HG03095 (cell line): ENCODE measurements at regions not wholly inside any gene's neighbourhood (a gene's known extent, or its start where the extent isn't known, plus 50 kb on each side); places are given as distances from the start of the nearest gene placed in this dataset.
"Not testable (repeated sequence)": the region's sequence is repeated elsewhere in the genome, so short reads cannot be mapped to it uniquely, and the experiment has no call there.

ENCODE experiments used
- ATAC-seq: cut with Tn5 transposase; IDR thresholded peaks from one replicate; pipeline ENCODE4 v1.9.1; 2021; ENCODE audit warnings: moderate library complexity; ENCODE audit not compliant: unreplicated experiment

DNA sequence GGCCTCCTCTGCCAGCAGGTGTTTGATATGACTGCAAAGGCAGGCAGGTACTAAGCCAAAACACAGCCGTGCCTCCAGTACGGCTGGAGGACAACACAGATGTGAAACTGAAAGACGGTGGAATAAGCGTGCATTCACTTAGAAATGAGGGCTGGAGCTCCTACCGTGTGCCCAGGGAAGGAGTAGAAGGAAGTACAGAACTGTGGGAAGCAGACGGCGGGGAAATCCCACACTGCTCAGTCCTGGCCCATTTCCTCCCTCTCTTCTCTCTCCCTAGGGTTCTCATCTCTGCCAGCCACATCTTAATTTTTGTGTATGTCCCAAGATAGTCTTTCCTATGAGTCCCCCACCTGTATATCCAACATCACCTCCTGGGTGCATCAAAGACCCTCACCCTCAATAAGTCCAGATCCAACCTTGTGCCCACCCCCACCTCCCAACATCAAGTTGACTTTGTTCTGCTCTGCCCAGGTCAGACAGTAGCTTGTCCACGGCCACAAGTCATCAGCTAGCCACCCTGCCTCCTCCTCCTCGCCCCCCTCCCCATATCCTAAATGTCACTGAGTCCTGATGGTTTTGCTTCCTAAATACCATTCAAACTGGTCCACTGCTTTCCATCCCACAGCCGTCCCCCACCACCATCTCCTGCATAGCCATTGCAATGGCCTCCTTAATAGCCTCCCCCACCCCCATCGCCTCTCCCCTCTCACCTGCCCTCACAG is 77.1 kb upstream of the RPL38 start:
- no peak for ATAC-seq

DNA sequence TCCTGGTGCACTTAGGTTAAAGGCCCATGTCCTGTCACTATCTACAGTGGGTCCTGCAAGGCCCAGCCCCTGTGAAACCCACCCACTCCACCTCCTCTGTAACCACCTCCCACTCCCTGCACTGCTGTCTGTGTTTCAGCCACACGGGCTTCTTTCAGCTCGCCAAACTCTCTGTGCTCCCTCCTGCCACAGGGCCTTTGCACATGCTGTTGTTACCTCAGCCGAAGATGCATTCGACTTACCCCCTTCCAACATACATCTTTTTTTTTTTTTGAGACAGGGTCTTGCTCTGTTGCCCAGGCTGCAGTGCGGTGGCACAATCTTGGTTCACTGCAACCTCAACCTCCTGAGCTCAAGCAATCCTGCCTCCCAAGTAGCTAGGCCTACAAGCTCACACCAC is 76.5 kb upstream of the RPL38 start:
- no peak for ATAC-seq

DNA sequence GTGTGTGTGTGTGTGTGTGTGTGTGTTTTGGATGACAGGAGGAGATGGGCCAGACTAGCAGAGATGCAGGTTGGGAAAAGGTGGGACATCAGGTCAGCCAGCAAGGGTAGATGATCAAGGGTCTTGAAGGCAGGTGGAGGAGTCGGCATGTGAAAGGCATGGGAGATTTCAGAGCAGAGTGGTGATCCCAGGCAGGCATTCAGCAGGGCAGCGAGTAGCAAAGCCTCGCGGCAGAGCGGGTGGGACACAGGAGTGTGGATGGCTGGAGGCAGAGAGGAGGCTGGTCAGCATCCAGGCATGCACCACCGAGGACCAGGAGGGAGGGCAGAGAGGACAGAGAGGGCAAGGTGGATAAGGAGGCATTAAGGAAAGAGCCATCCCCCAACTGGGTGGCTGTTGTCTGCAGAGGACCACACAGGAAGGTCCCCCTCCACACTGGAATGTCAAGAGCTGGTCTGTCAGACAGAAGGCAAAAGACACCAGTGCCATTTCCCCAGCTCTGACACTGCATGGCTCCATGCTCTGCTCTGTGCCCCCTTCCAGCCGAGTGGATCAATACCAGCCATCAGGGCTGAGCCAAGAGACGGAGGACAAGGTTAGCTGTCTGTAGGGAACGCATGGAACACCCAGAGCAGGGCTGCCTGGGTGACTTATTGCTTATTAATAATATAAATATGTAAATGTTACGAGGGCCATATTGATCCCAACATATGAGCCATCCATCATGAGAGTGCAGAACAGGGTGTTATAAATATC is 74.8 kb upstream of the RPL38 start:
- ATAC-seq = no peak

DNA sequence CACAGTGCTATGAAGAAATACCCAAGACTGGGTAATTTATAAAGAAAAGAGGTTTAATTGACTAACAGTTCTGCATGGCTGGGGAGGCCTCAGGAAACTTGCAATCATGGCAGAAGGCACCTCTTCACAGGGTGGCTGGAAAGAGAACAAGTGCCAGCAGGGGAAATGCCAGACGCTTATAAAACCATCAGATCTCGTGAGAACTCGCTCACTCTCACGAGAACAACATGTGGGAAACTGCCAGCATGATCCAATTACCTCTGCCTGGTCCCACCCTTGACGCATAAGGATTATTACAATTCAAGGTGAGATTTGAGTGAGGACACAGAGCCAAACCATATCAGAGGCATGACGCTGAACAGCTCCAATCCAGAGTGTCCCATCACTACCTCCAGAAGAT is 73.7 kb upstream of the RPL38 start:
- ATAC-seq = not testable (repeated sequence)

DNA sequence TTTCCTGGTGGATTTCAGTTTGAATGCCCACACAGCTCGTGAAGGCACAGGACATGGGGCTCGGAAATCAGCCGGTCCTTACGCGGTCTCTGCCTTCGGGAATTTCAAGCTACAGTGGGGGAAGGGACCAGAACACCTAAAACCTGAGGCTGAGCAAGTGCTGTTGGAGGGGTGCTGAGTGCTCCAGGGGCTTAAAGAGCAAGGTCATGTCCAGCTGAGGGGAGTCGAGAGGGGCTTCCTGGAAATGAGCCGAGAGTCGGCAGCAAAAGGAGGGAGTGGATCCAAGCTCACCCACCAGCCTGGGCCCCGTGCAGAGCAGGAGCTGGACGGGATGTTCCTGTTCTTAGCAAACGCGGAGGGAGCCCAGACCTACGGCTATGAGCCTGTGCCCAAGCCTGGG is 73.2 kb upstream of the RPL38 start:
- no peak for ATAC-seq

DNA sequence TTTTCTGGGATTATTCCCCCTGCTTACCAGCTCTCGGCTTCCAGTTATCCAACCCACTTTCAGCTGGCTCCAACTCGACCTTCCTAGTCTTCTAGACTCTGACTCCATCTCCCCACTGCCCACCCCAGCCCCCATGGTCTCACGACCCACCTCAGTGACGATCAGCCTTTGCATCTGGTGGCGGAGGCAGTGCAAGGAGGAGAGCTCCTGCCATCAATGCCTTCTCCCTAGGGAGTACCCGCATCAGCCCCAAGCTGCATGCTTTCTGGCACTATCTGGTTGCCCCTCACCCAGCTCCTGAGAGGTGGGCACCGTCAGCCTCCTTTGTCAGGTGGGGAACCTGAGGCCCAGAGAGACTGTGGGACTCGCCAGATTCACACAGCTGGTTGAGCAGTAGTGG is 72.6 kb upstream of the RPL38 start:
- no peak for ATAC-seq

DNA sequence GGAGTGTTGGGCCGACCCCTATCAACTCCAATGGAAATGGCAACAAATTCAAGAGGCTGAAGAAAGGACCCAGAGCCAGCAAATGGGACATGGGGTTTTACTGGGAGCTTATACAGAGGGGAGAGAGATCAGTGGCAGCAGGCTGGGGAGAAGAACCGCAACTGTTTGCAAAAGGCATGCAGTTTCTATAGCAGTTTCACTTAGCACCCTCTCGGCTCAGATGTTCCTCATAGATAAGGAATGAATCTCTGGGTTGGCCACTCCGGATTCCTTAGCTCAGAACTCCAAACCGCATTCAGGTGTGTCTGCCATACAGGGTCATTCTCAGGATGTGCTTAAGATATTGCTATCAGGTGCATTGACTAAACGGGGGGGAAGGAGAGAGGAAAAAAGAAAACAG is 71.1 kb upstream of the RPL38 start:
- no peak for ATAC-seq

DNA sequence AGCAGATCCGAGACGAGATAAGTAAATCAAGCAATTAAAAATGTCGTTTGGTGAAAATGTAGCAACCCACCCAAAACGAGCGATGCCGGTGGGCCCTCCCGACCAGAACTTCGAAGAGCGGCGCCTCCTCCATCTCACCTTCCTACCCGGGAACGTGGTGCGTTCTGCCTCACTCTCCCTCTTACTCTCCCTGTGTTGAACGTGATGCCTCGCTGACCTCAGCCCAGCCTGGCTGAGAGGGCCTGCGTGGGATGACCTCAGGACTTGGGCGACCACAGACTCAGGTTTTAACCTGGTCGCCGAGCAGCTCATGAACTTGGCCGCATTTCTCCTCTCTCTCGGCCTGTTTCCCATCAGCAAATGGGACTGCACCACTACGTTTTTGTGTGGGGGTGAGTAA is 69.7 kb upstream of the RPL38 start:
- ATAC-seq = no peak

DNA sequence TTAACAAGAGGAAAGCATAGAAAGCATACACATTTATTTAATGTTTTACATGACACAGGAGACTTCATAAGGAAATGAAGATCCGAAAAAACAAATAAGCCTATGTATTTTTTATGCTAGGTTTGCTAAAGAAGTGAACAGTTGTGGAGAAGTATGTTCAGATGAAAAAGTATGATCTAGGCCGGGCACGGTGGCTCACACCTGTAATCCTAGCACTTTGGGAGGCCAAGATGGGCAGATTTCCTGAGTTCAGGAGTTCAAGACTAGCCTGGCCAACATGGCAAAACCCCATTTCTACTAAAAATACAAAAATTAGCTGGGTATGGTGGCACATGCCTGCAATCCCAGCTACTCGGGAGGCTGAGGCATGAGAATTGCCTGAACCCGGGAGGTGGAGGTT is 69.2 kb upstream of the RPL38 start:
- not testable (repeated sequence) for ATAC-seq

DNA sequence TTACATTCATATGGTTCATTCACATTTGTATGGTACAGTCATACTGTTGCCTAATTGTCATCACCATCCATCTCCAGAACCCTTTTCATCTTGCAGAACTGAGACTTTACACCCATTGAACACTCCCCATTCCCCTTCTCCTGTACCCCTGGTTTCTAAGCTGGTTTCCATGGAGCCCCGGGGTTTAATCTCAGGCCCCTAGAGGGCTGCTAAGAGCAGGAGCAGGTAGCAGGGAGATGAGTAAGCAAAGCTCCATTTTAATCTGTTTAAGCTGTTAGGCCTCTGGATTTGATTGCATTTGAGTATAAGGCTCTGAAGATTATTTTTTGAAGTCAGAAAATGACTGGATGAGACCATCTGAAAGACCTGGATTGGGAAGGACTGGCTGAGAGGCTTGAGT is 68.5 kb upstream of the RPL38 start:
- ATAC-seq = no peak

DNA sequence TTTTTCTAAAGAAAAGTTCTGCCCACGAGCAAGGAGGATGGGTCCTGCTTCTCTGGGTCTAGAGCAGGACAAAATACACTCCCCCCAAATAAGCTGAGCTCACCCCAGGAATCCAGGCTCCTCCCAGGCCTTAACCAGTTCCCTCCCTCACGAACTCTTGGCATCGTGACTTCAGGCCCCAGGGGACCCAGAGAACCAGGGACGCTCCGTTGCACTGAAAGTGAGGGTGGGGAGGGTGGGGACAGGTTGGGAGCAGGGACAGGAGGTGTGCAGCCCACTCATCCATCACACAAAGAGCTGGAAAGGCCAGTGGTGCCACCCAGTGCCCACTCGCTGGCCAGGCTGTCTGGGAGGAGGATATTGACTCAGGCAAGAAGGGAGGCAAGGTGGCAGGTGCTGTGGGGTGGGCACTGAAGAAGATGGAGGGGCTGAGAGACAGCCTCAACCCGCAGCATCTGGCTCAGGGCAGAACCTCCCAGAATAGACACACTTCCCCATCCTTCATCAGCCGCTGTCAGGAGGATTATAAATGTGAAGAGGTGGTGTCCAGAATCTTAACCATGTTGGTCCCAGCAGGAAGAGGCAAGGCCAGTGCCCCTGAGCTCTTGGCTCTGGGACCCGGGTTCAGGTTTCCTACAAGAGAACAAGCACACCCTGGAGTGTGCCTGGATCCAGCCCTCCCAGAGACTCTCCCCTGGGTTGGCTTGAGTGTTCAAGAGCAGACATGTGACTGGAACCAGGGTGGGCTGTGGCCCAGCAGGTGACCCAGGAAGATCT is 67.9 kb upstream of the RPL38 start:
- no peak for ATAC-seq

DNA sequence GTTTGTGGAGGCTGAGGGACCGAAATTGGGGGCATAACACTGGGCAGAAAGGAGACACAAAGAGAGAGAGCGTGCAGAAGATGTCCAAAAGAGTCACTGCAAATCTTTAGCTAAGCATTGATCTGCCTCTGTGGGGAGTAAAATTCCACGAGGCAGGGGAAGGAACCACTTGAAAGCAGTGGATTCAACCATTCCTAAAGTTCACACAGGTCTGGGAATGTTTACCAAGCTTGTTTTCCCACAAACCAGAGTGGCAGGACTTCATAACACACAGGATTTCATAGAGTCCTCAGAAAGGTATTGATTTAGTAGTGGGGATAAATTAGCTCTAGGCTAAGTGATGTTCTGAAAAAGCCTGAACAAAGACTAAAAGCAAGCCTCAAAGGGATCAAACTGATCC is 66.1 kb upstream of the RPL38 start:
- ATAC-seq = no peak

DNA sequence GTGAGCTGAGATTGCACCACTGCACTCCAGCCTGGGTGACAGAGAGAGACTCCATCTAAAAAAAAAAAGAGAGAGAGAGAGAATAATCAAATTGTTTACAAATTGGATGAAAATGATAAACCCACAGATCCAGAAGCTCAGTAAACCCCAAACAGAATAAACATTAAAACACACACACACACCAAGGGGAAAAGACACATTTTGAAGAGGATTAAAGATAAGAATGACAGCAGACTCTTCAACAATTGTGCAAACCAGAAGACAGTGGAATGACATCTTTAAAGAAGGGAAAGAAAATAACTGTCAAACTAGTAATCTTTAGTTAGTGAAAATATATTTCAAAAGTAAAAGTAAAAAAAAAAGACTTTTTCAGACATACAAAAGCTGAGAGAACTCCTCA is 64.4 kb upstream of the RPL38 start:
- ATAC-seq = no peak

DNA sequence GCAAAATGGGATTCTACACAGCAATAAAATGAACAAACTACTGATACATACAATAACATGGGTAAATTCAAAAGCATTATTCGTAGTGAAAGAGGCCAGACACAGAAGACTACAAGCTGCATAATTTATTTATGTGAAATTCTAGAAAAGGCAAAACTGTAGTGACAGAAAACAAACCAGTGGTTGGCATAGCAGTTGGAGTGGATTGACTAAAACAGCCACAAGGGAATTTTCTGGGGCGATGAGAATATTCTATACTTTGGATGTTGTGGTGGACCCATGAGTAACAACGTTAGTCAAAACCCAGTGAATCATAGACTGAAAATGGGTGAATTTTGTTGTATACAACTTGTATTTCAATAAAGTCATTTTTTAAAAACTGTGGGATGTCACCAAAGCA is 63.2 kb upstream of the RPL38 start:
- no peak for ATAC-seq

DNA sequence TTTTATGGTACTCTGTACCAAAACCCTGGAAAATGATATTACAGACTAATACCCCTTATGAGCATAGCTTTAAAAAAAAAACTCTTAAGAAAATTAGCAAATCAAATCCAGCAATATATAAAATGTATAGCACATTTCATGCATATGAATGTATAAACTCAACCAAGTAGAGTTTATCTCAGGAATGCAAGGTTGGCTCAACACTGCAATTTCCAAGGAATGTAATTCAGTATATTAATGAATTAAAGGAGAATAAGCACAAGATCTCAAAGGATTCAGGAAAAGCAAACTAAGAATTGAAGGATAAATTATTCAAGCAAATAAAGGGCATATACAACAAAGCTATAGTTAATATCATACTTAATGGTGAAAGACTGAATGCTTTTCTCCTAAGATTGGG is 61.9 kb upstream of the RPL38 start:
- no peak for ATAC-seq

DNA sequence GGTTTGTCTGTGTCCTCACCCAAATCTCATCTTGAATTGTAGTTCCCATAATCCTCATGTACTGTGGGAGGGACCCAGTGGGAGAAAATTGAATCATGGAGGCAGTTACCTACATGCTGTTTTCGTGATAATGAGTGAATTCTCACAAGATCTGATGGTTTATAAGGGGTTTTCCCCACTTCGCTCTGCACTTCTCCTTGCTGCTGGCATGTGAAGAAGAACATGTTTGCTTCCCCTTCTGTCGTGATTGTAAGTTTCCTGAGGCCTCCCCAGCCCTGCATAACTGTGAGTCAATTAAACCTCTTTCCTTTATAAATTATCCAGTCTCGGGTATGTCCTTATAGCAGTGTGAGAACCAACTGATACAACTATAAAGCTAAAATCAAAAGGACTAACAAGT is 60.2 kb upstream of the RPL38 start:
- not testable (repeated sequence) for ATAC-seq

DNA sequence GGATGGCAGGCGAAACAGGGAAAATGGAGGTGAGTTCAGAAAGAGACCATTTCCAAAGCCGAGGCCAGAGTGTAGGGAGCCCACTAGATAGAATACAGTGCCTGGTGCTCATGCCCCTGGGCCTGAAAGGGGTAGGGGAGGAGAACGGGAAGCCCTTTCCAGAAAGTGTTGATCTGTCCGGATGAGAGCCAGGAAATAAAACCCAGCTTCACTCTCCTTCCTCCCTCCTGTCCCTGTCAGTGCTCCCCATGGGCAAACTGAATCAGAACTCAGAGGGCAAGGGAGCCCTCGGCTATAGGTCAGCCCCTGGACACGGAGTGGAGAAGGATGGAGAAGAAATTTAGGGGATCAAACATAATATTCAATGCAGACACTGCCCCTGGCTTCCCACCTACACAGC is 57.7 kb upstream of the RPL38 start:
- no peak for ATAC-seq

DNA sequence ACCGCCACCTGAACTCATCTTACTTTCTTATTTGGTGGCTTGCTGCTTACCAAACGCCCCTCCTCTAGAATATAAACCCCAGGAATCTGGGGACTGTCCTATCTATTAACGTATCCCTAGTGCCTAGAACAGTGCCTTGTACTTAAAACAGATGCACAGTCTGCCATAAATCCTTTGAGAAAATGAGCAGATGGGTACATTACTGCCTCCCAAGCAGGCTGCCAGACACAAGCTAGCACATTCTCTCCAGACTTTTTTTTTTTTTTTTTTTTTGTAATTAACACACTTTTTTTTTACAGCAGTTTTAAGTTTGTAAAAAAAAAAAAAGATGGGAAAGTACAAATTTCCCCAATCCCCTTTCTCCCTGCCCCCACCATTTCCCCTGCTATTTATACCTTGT is 57.3 kb upstream of the RPL38 start:
- no peak for ATAC-seq

DNA sequence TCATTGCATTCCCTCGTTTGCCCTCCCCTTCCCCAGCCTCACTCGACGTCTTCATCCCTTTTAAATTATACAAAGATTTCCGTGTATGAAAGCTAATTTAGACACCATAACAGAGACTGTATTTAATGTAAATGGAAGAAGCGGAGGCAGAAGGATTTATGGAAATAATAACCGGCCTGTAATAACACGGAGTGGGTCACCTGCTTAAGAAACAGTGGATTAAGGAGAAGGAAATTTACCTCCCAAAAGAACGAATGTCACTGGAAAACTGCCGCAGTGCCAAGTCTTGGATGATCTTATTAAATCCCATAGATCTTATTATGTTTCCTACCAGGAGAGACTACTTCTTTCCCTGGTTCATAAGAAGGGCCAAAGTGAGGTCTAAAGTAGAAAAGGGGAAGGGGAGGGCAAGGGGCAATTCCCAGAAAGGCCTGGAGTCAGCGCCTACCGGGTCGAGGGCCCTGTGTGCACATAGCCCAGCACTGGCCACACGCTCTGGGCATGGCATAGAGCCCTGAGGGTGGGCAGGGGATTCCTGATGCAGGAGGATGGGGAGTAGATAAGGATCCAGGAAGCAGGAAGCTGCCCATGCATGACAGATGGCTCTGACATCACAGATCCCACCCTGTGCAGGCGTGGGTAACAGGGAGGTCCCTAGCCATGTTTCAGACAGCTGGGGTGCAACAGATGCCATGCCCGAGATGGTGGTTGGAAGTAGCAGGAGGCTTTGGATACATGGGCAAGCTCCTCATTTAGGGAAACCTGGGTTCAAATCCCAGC is 56.2 kb upstream of the RPL38 start:
- no peak for ATAC-seq

DNA sequence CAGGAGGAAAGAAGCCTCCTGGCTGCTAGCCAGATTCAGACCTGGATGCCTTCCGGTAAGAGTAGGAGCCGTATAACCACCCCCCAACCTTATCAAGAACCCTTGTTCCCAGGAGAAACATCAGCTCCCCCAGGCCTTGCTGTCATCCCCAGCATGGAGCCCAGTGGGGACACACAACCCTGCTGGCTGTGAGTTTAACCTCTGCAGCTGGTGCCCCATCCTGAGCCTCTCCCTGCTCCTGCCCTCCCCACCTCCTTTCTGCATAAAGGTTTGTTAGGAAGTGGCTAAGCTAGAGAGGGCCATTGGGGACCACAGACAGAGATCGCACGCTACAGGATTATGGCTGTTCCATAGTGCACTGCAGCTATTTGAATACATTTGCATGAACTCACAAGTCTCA is 55.5 kb upstream of the RPL38 start:
- ATAC-seq = no peak

DNA sequence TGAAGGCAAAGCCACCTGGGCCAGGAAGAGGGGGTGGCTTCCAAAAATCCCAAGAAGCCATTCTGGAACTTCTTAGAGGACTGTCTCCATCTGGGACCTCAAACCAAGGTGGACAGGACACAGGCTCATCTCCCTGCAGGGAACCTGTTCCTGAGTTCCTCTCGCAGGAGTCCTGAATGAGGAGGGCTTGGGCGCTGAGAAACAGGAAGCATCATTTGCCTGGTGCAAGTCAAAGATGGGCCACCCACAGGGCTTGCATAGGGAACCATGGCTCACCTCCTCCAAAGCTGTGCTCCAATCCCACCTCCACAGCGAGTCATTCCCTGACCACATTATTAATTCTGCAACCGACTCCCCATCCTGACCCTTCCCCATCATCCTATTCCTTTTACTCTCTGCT is 55.0 kb upstream of the RPL38 start:
- ATAC-seq = no peak
